Esophagus (tissue), 2 donors: ENCODE measurements at regions not wholly inside any gene's neighbourhood (a gene's known extent, or its start where the extent isn't known, plus 50 kb on each side); places are given as distances from the start of the nearest gene placed in this dataset.

Experiments used
- H3K27ac ChIP-seq, 2 donors: one replicate each; pipeline ENCODE4 v1.5.1; 2013; ENCODE audit warnings: low read depth in 2 of 2, mild to moderate bottlenecking in 2 of 2, inconsistent platforms in 1 of 2, low read length in 1 of 2, moderate library complexity in 1 of 2
- H3K27me3 ChIP-seq, 2 donors: one replicate each; pipeline ENCODE4 v1.6.1; 2013; ENCODE audit warnings: low read length in 2 of 2, control low read depth in 1 of 2, mild to moderate bottlenecking in 1 of 2; ENCODE audit not compliant: insufficient read depth in 2 of 2, control insufficient read depth in 1 of 2
- H3K36me3 ChIP-seq, 2 donors: one replicate each; pipeline ENCODE4 v1.6.1; 2013; ENCODE audit warnings: low read length in 1 of 2; ENCODE audit not compliant: control insufficient read depth in 2 of 2, insufficient read depth in 2 of 2
- H3K4me1 ChIP-seq, 2 donors: one replicate each; pipeline ENCODE4 v1.6.1; 2013; ENCODE audit warnings: low read length in 1 of 2; ENCODE audit not compliant: control insufficient read depth in 2 of 2, insufficient read depth in 2 of 2
- H3K4me3 ChIP-seq, 2 donors: one replicate each; pipeline ENCODE4 v1.5.1; 2013; ENCODE audit warnings: low read length in 2 of 2, mild to moderate bottlenecking in 2 of 2, low read depth in 1 of 2, moderate library complexity in 1 of 2
- H3K9me3 ChIP-seq, 2 donors: one replicate each; pipeline ENCODE4 v1.6.1; 2013; ENCODE audit warnings: mild to moderate bottlenecking in 2 of 2, low read depth in 1 of 2, low read length in 1 of 2, moderate library complexity in 1 of 2; ENCODE audit not compliant: control insufficient read depth in 2 of 2, insufficient read depth in 1 of 2
- whole genome bisulfite sequencing, 2 donors: extraction: QIAGEN DNeasy Blood & Tissue Kit; methylation state at CpG; one replicate each; pipeline ENCODE4 v1.1.7; 2013; 5-methylcytosine and 5-hydroxymethylcytosine counted together
- donor health status: healthy with polysubstance abuse.
- donor health status: Bipolar disorder and iron deficiency.

GRCh38 chr13:39803156-39803555 is 147.7 kb downstream of the COG6 start:
- 29 to 42% methylated on average over 2 of the region's 2 CpGs for WGBS, 2 donors
- no peak overlapping the region for H3K27ac ChIP-seq
- H3K27me3 ChIP-seq: no peaks in the 10 kb centered on the region
- no peaks in the 10 kb centered on the region for H3K9me3 ChIP-seq
- H3K36me3 ChIP-seq: no peaks in the 10 kb centered on the region
- no peak overlapping the region for H3K4me3 ChIP-seq
- H3K4me1 ChIP-seq: no peaks in the 10 kb centered on the region

- H3K9me3 ChIP-seq: no peaks in the 10 kb centered on the region
- H3K4me1 ChIP-seq: no peaks in the 10 kb centered on the region
- H3K27ac ChIP-seq: no peak overlapping the region
- no peaks in the 10 kb centered on the region for H3K27me3 ChIP-seq
- 57 to 62% methylated on average over 1 of the region's 1 CpG for whole genome bisulfite sequencing, 2 donors
- H3K4me3 ChIP-seq: no peak overlapping the region
- H3K36me3 ChIP-seq: no peaks in the 10 kb centered on the region
Measured at GRCh38 chr13:39803851-39804250, 148.4 kb downstream of the COG6 start.

GRCh38 chr13:39804332-39805210 is 149.1 kb downstream of the COG6 start:
- H3K4me1 ChIP-seq: no peaks in the 10 kb centered on the region
- no peak overlapping the region for H3K27ac ChIP-seq
- WGBS, 2 donors: 87% methylated on average over 5 of the region's 5 CpGs
- no peaks in the 10 kb centered on the region for H3K9me3 ChIP-seq
- no peaks in the 10 kb centered on the region for H3K36me3 ChIP-seq
- no peak overlapping the region for H3K4me3 ChIP-seq
- H3K27me3 ChIP-seq: no peaks in the 10 kb centered on the region

- no peaks in the 10 kb centered on the region for H3K36me3 ChIP-seq
- no peaks in the 10 kb centered on the region for H3K4me1 ChIP-seq
- H3K4me3 ChIP-seq: no peak overlapping the region
- no peak overlapping the region for H3K27ac ChIP-seq
- H3K9me3 ChIP-seq: peaks cover 0 to 4% of the 10 kb centered on the region in 2 donors
- no peaks in the 10 kb centered on the region for H3K27me3 ChIP-seq
- WGBS, 2 donors: 85 to 91% methylated on average over 1 of the region's 1 CpG
Measured at GRCh38 chr13:39809466-39809865, 154.0 kb downstream of the COG6 start.

GRCh38 chr13:39810091-39810877 is 154.8 kb downstream of the COG6 start:
- WGBS, 2 donors: 84 to 89% methylated on average over 10 of the region's 10 CpGs
- H3K4me3 ChIP-seq: no peak overlapping the region

GRCh38 chr13:39811051-39811450 is 155.6 kb downstream of the COG6 start:
- H3K9me3 ChIP-seq: peaks cover 0 to 4% of the 10 kb centered on the region in 2 donors
- H3K4me3 ChIP-seq: no peak overlapping the region
- H3K36me3 ChIP-seq: no peaks in the 10 kb centered on the region
- H3K4me1 ChIP-seq: no peaks in the 10 kb centered on the region
- H3K27ac ChIP-seq: no peak overlapping the region
- WGBS, 2 donors: 70 to 83% methylated on average over 6 of the region's 6 CpGs
- no peaks in the 10 kb centered on the region for H3K27me3 ChIP-seq

More at GRCh38 chr13:39810091-39810877, 154.8 kb downstream of the COG6 start:
- Histone ChIP-seq H3K4me1 (no peaks in the 10 kb centered on the region), H3K9me3 (peaks cover 0 to 4% of the 10 kb centered on the region in 2 donors), H3K27ac (no peak overlapping the region), H3K27me3 (no peaks in the 10 kb centered on the region), H3K36me3 (no peaks in the 10 kb centered on the region)

- peaks cover 0 to 4% of the 10 kb centered on the region in 2 donors for H3K9me3 ChIP-seq
- WGBS, 2 donors: 95 to 96% methylated on average over 5 of the region's 5 CpGs
- no peak overlapping the region for H3K27ac ChIP-seq
- H3K4me3 ChIP-seq: no peak overlapping the region
- no peaks in the 10 kb centered on the region for H3K36me3 ChIP-seq
- no peaks in the 10 kb centered on the region for H3K4me1 ChIP-seq
- H3K27me3 ChIP-seq: no peaks in the 10 kb centered on the region
Measured at GRCh38 chr13:39811696-39812095, 156.2 kb downstream of the COG6 start.

GRCh38 chr13:39815345-39816111 is 160.1 kb downstream of the COG6 start:
- H3K27me3 ChIP-seq: no peaks in the 10 kb centered on the region
- 67 to 71% methylated on average over 5 of the region's 5 CpGs for WGBS, 2 donors
- no peak overlapping the region for H3K4me3 ChIP-seq
- peaks cover 0 to 2% of the 10 kb centered on the region in 2 donors for H3K9me3 ChIP-seq
- no peaks in the 10 kb centered on the region for H3K4me1 ChIP-seq
- no peak overlapping the region for H3K27ac ChIP-seq
- H3K36me3 ChIP-seq: no peaks in the 10 kb centered on the region

GRCh38 chr13:39816936-39817335 is 161.5 kb downstream of the COG6 start:
- H3K4me1 ChIP-seq: no peaks in the 10 kb centered on the region
- no peak overlapping the region for H3K27ac ChIP-seq
- H3K9me3 ChIP-seq: no peaks in the 10 kb centered on the region
- 83 to 88% methylated on average over 6 of the region's 6 CpGs for WGBS, 2 donors
- H3K4me3 ChIP-seq: no peak overlapping the region
- no peaks in the 10 kb centered on the region for H3K27me3 ChIP-seq
- H3K36me3 ChIP-seq: no peaks in the 10 kb centered on the region
